Skeletal muscle cell (primary cell): ENCODE measurements at regions not wholly inside any gene's neighbourhood (a gene's known extent, or its start where the extent isn't known, plus 50 kb on each side); places are given as distances from the start of the nearest gene placed in this dataset.

ENCODE experiments used
- DNase-seq: peaks from one replicate; pipeline ENCODE4 v3.0.0-alpha.2; 2010; ENCODE audit warnings: low read depth
- H3K4me3 ChIP-seq: 2 replicates; pipeline ENCODE4 v1.5.1; 2011; ENCODE audit warnings: low read depth, mild to moderate bottlenecking, control low read depth, low read length, moderate library complexity

DNA sequence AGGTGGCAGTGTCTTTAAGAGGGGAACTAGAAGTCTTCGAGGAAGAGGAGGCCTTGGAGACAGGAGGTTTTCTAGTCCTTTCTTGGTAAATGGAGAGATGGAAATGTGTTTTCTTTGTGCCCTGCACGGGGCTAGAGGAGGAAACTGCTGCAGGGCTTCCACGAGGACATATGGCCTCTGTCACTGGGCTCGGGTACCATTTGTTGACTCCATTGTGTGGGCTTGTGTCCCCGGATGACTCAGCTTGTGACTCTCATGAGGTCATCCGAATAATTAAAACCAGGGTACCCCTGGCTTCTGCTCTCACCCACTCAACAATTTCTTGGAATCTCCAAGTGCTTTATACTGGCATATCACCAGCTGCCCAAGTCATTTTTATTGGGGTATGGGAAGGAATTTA, 261.7 kb downstream of the KIF4B start:
- H3K4me3 ChIP-seq = no peak overlapping the region
- DNase-seq = no peak

DNA sequence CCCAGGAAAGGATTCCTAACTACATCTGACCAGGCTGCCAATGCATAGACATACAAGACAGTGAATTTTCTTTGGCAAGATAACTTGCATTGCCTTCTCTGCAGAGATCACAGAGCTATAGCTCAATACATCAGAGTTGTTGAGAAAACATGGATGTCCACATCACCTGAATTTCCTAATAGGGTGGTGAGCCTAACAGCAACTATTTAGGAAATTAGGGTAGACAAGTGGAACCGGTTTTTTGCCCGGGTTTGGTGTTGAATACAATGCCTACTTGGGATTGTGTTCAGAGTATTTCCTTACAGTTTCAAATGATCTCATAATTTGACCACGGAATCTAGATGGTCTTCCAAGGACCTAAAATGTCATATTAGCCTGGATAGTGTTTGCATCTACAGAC, 262.7 kb downstream of the KIF4B start:
- no peak for DNase-seq
- H3K4me3 ChIP-seq = no peak overlapping the region

DNA sequence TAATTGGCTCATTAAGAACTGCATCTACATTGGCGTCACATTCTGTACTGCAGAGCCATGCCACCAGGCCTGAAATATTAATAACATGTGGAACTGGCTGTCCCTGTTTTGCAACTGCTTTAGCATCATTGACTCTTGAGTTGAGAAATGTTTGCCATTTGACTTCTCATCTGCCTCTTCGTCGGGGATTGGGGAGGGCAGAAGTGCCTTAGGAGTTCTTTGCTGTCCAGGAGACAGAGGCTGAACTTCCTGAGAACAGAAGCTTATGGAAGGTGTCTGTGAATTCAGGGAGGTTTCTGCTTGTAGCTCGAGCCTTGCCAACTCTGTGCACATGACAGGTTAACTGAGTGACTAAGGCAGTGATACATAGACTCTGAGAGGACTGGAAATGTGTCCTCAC, 265.0 kb downstream of the KIF4B start:
- no peak overlapping the region for H3K4me3 ChIP-seq
- DNase-seq = no peak

DNA sequence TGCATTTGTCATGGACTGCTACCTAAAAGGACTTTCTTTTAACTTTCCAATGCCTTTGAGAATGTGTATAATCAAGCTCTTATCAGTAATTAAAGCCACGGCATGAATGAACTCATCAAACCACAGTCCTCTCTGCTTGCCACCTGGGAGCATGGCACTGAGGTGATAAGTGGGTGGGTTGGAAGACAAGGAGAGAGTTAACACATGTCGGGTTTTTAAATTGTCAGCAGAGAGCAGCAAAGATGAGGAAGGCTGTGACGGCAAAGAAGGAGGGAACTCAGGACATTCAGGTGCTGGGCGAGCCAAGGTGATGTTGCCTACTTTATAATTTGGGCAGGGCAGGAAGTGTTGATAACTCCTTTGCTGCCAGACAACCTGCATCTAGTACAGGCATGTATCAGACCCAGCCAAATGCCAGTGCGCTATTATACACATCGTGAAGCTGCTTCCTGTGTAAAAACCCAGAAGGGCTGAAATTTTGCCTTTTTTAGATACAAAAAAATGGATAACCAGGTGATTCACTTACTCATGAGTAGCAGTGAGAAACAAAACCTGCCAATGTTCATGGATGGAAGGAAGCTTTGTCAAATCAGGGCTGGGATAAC, 269.1 kb downstream of the KIF4B start:
- no peak overlapping the region for H3K4me3 ChIP-seq
- no peak for DNase-seq

DNA sequence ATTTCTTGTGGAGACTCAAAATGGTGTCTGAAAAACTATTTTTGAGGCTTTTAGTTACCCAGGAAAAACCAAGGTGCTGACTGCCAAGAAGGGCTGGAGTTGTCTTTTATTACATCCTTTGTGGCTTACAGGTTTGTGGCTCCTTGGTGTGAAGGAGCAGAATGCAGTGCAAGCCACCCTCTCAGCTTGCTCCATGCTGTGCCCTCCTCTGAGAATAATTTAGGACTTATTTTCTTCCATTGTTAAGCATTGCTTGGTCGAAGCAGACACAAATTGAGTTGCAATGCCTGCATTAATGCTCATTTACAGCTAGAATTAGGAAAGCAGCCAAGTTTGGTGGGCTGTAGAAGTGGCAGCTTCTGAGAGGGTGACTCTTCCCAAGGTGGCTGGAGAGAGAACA, 272.2 kb downstream of the KIF4B start:
- no peak for DNase-seq
- no peak overlapping the region for H3K4me3 ChIP-seq

DNA sequence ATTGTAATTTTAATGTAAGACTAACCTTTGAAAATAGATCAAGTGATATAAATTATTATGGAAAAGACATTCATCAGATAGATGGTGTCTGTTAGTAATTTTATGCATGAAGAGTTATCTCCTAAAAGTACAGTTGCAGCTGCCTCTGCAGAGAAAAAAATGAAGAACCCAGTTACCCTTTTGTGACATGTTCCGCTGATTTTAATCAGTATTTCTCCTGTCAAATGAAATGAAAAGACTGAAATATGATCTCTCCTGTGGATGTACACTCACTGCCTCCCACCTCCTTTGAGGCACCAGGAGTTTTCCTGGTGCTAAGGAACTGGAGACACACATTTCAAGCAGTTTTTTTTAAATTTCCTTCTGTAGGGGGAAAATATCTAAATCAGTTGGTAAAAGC, 277.4 kb downstream of the KIF4B start:
- no peak for DNase-seq
- no peak overlapping the region for H3K4me3 ChIP-seq

DNA sequence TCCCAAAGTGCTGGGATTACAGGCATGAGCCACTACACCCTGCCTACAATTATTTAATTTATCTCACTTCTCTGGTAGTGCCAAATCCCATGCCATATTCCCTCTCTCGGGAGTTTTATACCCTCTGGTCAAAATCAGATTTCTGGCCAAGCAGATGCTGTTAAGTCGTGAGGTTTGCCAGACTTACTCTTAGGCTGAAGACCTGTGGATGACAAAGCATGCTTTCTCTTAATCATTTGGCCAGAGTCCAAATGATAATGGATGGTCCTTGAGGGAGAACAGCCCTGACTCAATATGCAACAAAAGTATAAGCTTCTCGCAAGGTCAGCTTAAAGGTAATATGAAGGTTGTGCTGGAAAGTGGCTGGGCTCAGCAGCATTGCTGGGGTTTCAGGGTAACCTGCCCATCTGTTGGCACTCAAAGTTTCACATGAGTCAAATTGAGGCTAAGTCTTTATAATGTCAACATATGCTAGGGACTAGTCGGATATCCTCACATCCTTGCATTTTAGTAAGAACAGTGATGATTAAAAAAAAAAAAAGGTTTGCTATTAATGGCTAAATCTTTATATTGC, 280.1 kb downstream of the KIF4B start:
- no peak overlapping the region for H3K4me3 ChIP-seq
- no peak for DNase-seq

DNA sequence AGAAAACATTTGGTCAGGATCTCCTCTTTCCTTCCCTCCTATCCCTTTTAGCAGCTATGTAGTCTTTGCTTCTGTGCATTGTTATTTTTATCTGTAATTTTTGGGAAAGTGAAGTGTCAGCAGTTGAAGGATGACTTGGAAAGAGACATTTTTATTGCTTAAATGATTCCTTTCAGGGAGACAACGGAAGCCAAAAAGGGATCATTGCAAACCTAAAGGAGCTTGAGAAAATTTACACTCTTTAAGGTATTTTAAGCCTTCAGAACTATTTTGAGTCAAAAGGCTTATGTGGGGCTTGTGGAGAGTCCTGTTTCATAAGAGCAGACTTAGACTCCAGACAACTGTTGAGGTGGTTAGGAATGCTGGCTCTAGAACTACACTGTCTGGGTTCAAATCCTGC, 281.6 kb downstream of the KIF4B start:
- DNase-seq = no peak
- H3K4me3 ChIP-seq = no peak overlapping the region

DNA sequence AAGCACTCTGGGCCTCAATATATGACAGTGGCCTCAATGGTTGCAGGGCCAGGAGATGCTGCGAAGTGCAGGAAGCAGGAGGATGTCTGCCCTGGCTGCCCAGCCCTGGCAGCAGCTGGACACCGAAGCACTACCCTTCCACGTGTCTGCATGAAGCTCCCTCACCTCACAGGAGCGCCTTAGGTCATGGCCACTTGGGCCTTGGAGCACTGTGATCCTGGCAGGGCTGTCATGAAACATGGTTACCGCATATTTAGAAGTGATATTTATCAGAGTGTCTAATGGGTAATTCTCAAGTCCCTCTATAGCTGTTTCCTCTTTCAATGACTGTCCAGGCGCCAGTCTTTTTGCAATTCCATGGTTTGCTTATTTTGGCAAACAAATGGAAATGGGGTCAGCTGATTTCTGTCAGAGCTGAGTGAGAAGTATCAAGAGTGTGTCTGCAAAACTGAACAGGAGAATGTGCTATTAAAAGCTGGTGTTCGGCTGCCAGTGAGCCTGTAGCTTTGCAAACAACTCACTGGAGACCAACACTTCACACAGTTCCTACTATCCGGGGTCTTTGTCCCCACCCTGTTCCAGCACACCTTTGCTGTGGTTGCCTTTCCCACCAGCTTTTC, 285.9 kb downstream of the KIF4B start:
- no peak overlapping the region for H3K4me3 ChIP-seq
- DNase-seq = no peak

DNA sequence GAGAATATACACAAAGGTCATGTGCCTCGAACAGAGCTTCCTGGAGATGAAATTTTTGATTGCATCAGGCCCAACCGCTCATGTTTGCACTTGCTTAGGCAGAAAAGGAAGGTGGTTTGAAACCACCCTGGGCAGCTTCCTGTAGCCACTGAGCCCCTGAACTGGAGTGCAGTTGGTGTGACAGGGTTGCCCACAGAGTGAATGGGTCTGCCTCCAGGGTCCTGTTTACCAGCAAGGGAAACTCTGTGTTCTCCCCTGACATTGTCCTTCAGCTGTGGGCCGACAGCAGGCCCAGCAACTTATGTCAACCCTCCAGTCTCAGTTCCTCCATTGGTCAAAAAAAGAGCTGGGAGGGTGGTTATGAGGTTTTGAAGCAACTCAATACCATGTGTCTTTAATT, 289.6 kb downstream of the KIF4B start:
- H3K4me3 ChIP-seq = no peak overlapping the region
- DNase-seq = no peak

DNA sequence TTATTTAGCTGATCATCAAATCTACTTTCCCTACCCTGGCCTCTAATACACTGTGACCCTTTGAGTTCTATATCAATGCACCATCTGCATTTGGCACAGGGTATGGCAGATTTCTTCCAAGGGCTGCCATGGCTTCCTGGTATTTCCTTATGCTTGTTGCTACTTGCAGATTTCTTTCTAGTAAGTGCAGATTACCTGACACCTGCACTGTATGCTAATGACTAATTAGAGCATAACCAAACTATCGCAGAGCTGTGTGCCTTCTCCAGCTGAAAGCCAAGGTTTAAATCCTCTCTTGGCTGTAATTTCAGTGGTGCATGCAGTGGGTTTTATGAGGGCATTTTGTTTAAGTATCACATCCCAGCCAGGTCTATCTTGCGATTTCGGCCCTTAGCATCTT, 293.7 kb downstream of the KIF4B start:
- no peak overlapping the region for H3K4me3 ChIP-seq
- no peak for DNase-seq

DNA sequence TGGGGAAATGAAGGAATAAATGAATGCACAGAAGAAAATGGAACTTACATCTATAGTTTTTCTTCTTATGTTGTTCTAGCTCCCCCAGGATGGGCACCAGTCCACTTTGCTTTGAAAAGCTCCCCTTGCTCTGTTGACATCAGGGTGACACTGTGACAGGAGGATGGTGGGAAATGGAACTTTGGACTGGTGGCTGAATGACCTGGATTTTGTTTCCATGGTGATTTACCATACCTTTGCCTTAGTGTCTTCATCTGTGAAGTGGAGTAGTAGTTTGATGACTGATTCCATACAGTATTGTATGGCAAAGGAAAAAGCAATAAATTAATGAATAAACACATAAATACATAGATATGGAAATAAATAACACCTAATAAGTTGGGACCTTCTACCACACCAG, 294.7 kb downstream of the KIF4B start:
- no peak overlapping the region for H3K4me3 ChIP-seq
- DNase-seq = no peak

DNA sequence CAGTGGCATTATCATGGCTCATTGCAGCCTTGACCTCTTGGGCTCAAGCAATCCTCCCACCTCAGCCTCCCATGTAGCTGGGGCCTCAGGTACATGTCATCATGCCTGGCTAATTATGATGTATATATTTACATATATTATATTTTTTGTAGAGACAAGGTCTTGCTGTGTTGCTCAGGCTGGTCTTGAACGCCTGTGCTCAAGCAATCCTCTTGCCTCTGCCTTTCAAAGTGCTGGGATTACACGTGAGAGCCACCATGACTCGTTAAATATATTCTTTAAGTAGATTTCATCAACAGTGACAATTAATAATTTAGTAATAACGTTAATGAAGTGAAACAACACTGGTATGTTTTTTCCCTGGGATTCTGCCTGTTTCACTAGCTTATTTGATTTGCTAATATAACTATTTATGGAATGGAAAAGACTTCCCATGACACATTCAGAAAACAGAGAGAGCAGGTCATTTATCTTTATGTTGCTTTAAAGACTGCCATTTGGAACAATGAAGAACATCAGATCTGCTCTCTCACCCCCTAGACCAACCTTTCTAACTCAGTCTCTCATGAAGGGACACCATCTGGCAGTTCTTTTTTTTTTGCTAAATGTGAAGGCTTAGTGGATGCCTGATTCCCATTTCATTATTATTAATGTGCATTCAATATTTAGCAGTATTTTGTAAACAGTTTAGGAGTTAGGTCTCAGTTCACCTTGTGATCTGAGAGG, 295.6 kb downstream of the KIF4B start:
- no peak for DNase-seq

DNA sequence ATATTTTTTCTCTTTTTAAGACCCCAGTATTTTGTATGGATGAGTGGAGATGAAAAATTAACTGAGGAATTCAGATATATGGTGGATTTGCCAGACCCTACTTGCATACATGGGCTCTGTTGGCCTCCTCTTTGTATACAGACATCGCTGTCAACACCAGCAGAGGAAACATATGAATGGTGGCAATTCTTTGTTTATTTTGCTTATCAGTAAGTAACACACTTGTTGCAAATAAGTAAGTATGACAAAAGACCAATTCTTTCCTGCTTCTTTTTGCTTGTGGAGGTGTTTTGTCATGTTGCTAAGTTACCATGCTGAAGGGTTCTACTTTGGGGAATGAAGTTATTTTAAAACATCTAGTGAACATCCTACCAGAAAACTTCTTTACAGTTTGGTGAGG, 298.2 kb downstream of the KIF4B start:
- no peak overlapping the region for H3K4me3 ChIP-seq
- no peak for DNase-seq

More for the DNA sequence above, 295.6 kb downstream of the KIF4B start:
- no peak overlapping the region for H3K4me3 ChIP-seq

DNA sequence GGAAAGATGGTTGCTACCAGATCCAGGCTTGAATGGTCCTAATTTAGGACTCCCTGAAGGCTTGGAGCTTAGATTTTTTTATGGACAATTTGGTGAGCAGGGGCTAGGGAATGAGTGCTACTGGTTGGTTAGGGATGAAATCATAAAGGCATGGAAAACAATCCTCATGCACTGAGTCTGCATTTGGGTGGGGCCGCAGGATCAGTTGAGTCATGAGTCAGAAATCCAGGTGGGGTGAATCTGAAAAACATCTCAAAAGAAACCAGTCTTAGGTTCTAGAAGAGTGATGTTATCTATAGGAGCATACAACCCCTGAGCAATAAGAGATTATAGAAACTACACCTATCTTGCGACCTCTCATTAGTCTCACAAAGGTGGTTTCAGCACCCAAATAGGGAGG, 300.0 kb downstream of the KIF4B start:
- H3K4me3 ChIP-seq = no peak overlapping the region
- DNase-seq = no peak

DNA sequence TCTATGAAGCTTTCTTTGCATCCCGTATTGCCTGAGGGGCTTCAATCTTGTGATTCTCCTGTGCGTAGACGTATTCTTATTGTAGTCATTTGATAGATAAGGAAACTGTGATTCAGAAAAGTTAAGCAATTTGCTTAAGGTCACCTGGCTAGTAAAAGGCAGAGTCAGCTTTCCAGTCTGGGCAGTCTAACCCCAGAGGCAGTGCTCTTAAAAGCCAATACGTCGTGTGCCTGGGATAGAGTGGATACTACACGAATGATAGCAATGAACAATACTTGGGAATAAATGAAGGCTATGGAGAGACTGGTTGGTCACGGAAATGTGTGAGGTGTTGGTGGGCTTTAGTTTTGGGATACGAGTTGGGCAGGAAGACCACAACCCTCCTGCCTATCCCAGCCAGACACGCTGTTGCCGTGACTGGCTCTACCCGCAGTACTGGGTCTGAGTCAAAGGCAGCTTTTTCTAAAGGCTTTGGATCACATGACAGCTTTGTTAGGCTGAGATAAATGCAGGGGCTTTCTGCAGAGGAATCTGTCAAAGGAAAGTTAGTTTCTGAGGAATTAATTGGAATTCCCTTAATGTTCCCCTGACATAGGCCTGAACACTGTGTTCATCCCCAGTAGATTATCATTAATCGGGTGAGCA, 302.6 kb downstream of the KIF4B start:
- no peak overlapping the region for H3K4me3 ChIP-seq
- DNase-seq = no peak

DNA sequence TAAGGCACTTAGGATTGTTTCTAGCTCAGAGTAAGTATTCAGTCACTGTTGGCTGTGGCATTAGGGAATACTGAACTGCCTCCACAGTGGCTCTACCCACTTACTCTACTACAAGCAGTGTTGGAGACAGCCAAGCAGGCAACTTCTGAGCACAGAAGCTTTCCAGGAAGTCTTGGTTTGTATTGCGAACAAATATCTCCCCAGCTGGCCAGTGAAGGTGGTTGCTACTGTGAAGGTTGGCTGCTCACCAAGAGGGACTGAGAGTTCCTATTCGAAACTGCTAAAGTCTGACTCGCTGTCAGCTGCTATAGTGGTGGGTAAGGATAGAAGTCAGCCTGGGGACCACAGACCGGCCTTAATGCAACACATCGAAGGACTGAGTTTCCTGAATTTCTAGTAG, 319.1 kb downstream of the KIF4B start:
- DNase-seq = no peak
- no peak overlapping the region for H3K4me3 ChIP-seq

DNA sequence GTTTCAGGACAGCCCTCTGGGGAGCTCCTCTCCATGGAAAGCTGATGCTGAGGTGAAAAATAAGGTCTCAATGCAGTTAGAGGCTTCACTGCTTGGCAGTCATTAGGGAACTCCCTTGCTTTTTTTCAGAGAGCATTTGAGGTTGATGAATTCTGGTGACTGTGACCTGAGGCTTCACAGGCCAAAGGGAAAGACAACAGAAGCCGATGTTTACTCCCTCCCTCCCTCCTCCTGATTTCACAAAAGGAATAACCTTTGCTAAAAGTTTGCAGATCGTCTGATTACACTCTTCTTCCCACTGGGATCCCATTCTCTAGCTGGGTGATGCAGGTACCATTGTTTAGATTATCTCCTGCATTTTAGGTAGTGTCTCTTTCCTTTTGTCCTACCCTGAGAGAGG, 329.4 kb downstream of the KIF4B start:
- no peak overlapping the region for H3K4me3 ChIP-seq
- DNase-seq = no peak

DNA sequence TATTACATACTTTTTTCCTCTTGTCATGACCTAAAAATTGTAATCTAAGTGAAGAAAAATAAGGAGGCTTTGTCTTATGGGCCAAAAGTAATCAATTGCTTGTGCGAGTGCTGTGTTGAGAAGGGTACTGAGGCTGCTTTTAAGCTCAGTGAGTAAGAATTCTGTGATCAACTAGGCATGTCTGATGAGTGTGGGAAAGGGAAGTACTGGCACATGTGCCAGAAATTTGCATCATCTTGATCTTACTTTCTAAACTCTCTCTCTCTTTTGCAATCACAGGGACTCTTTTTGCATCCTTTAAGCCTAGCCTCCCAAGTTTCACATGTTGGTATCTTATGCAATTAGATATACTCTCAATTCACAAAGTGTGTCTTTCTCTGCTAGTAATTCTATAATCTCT, 329.9 kb downstream of the KIF4B start:
- DNase-seq = no peak
- no peak overlapping the region for H3K4me3 ChIP-seq

DNA sequence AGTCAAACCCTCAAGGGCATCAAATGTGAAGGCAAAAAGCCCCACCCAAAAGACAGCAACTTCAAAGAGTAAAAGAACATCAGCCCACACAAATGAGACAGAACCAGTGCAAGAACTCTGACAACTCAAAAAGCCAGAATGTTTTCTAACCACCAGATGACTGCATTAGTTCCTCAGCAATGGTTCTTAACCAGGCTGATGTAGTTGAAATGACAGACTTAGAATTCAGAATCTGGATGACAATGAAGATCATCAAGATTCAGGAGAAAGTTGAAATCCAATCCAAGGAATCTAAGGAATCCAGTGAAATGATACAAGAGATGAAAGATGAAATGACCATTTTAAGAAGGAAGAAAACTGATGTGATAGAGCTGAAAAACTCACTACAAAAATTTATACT, 339.7 kb downstream of the KIF4B start:
- no peak for DNase-seq
- no peak overlapping the region for H3K4me3 ChIP-seq
